HEK293T (cell line): ENCODE measurements at regions not wholly inside any gene's neighbourhood (a gene's known extent, or its start where the extent isn't known, plus 50 kb on each side); places are given as distances from the start of the nearest gene placed in this dataset.
A peak's percentile ranks its signal among the peaks of the same experiment; 100 is the strongest.

Experiments
- CTCF ChIA-PET: fragments of 350-600 bp; formaldehyde crosslinking; extraction: SDS; loops from one replicate; lab custom pipeline; 2021; ENCODE audit warnings: antibody characterized with exemption, inconsistent platforms; lab: Yijun Ruan, JAX
- POLR2A ChIA-PET: fragments of 350-600 bp; formaldehyde crosslinking; extraction: SDS; loops from one replicate; lab custom pipeline; 2020; ENCODE audit warnings: antibody characterized with exemption, inconsistent platforms; lab: Yijun Ruan, JAX
- DNase-seq: peaks from one replicate; pipeline ENCODE4 v3.0.0; 2012; ENCODE audit warnings: mixed read lengths; ENCODE audit errors: extremely low spot score
- ARNT ChIP-seq: fragments of 450-650 bp; IDR thresholded peaks from 2 replicates; pipeline ENCODE4 v1.6.1; 2017; ENCODE audit warnings: mild to moderate bottlenecking
- BHLHE40 ChIP-seq: fragments of 450-650 bp; IDR thresholded peaks from 2 replicates; pipeline ENCODE4 v1.6.1; 2016; ENCODE audit warnings: mild to moderate bottlenecking, moderate library complexity, borderline replicate concordance
- CTBP1 ChIP-seq: fragments of 450-650 bp; IDR thresholded peaks from 2 replicates; pipeline ENCODE4 v1.6.1; 2016; ENCODE audit warnings: borderline replicate concordance
- ELF4 ChIP-seq: fragments of 450-650 bp; IDR thresholded peaks from 2 replicates; pipeline ENCODE4 v1.6.1; 2017; ENCODE audit warnings: antibody characterized with exemption
- FOXA1 ChIP-seq: fragments of 450-650 bp; IDR thresholded peaks from 2 replicates; pipeline ENCODE4 v1.6.1; 2016; ENCODE audit warnings: mild to moderate bottlenecking
- FOXK2 ChIP-seq: fragments of 450-650 bp; IDR thresholded peaks from 2 replicates; pipeline ENCODE4 v1.6.1; 2016; ENCODE audit warnings: mild to moderate bottlenecking
- FOXM1 ChIP-seq: fragments of 450-650 bp; IDR thresholded peaks from 2 replicates; pipeline ENCODE4 v1.6.1; 2017; ENCODE audit warnings: mild to moderate bottlenecking, borderline replicate concordance
- HDGF ChIP-seq: fragments of 450-650 bp; IDR thresholded peaks from 2 replicates; pipeline ENCODE4 v1.6.1; 2017; ENCODE audit warnings: antibody characterized with exemption, borderline replicate concordance
- L3MBTL2 ChIP-seq: fragments of 450-650 bp; conservative IDR thresholded peaks from 2 replicates; pipeline ENCODE4 v1.6.1; 2016; ENCODE audit warnings: mild to moderate bottlenecking
- LEF1 ChIP-seq: fragments of 450-650 bp; IDR thresholded peaks from 2 replicates; pipeline ENCODE4 v1.6.1; 2017; ENCODE audit warnings: mild to moderate bottlenecking, borderline replicate concordance
- NFRKB ChIP-seq: fragments of 450-650 bp; IDR thresholded peaks from 2 replicates; pipeline ENCODE4 v1.6.1; 2016; ENCODE audit warnings: mild to moderate bottlenecking, moderate library complexity
- PKNOX1 ChIP-seq: fragments of 450-650 bp; IDR thresholded peaks from 2 replicates; pipeline ENCODE4 v1.6.1; 2016
- SP1 ChIP-seq: fragments of 450-650 bp; IDR thresholded peaks from 2 replicates; pipeline ENCODE4 v1.6.1; 2017
- SUZ12 ChIP-seq: fragments of 450-650 bp; IDR thresholded peaks from 2 replicates; pipeline ENCODE4 v1.6.1; 2016; ENCODE audit warnings: mild to moderate bottlenecking
- TARDBP ChIP-seq: fragments of 450-650 bp; IDR thresholded peaks from 2 replicates; pipeline ENCODE4 v1.6.1; 2016
- ZNF384 ChIP-seq: fragments of 450-650 bp; IDR thresholded peaks from 2 replicates; pipeline ENCODE4 v1.6.1; 2016

GRCh38 chrX:69024161-69024736 is 141.0 kb downstream of the PJA1 start:
- ChIA-PET POLR2A (no interaction called here), CTCF (no interaction called here)
- peak; percentile 2 for DNase-seq
- no peak for TF ChIP-seq TARDBP

- TF ChIP-seq NFRKB = no peak
- TF ChIP-seq BHLHE40 = no peak
- no peak for TF ChIP-seq CTBP1
- TF ChIP-seq ZNF384 = no peak
- no peak for TF ChIP-seq SUZ12
- TF ChIP-seq PKNOX1 = no peak
- no peak for TF ChIP-seq TARDBP
- TF ChIP-seq FOXK2 = no peak
- TF ChIP-seq L3MBTL2 = no peak
- TF ChIP-seq ARNT = no peak
- TF ChIP-seq HDGF = no peak
- TF ChIP-seq FOXA1 = no peak
- TF ChIP-seq SP1 = no peak
- no peak for TF ChIP-seq FOXM1
- no peak for TF ChIP-seq LEF1
- TF ChIP-seq ELF4 = no peak
- peak; percentile 0 for DNase-seq
- ChIA-PET POLR2A (no interaction called here), CTCF (interaction anchor here (0.9 kb wide), 1 partner anchor 8 kb away, joined by 3 read pairs; no protein-coding TSS in a partner anchor)
Observed at GRCh38 chrX:69022430-69022829, 142.8 kb downstream of the PJA1 start.

- TF ChIP-seq TARDBP (no peak), PKNOX1 (no peak), FOXM1 (no peak), SUZ12 (no peak), NFRKB (no peak), BHLHE40 (no peak), L3MBTL2 (no peak), ZNF384 (no peak), LEF1 (no peak), SP1 (no peak), ARNT (no peak), ELF4 (no peak), HDGF (no peak), CTBP1 (no peak), FOXA1 (no peak), FOXK2 (no peak)
- DNase-seq = peak; percentile 4
- POLR2A ChIA-PET = no interaction called here
- CTCF ChIA-PET = interaction anchor here (0.9 kb wide), 1 partner anchor 9 kb away, joined by 3 read pairs; no protein-coding TSS in a partner anchor
Observed at GRCh38 chrX:69021141-69021960, 143.9 kb downstream of the PJA1 start.

- ChIA-PET POLR2A (interaction anchor here (0.8 kb wide), 1 partner anchor 191 kb away, joined by 4 read pairs; the partner anchor contains the start of gene EFNB1), CTCF (interaction anchor here (0.6 to 0.8 kb wide), 3 partner anchors 20 to 31 kb away, joined by 3 read pairs; no protein-coding TSS in a partner anchor)
- TF ChIP-seq ELF4 (no peak), PKNOX1 (no peak), LEF1 (no peak), SUZ12 (no peak)
- peak; percentile 6 for DNase-seq
Observed at GRCh38 chrX:69020316-69020715, 144.9 kb downstream of the PJA1 start.

GRCh38 chrX:69019073-69019890 is 146.0 kb downstream of the PJA1 start:
- ChIA-PET CTCF (interaction anchor here (0.8 kb wide), 1 partner anchor 30 kb away, joined by 3 read pairs; no protein-coding TSS in a partner anchor), POLR2A (interaction anchor here (0.8 kb wide), 1 partner anchor 190 kb away, joined by 4 read pairs; the partner anchor contains the start of gene EFNB1)
- TF ChIP-seq BHLHE40 (no peak), ZNF384 (no peak), ARNT (no peak)
- peak; percentile 1 for DNase-seq

- CTCF ChIA-PET = no interaction called here
- POLR2A ChIA-PET = no interaction called here
Observed at GRCh38 chrX:69018416-69019072, 146.7 kb downstream of the PJA1 start.

More at GRCh38 chrX:69018416-69019072, 146.7 kb downstream of the PJA1 start:
- TF ChIP-seq FOXK2 (no peak), SUZ12 (no peak), FOXA1 (no peak), ZNF384 (no peak), CTBP1 (no peak), ELF4 (no peak), TARDBP (no peak), LEF1 (no peak), L3MBTL2 (no peak), ARNT (no peak), PKNOX1 (no peak), NFRKB (no peak), HDGF (no peak), BHLHE40 (no peak), FOXM1 (no peak), SP1 (no peak)
- DNase-seq = peak; percentile 1
